IgD-negative memory B cell (primary cell): ENCODE measurements at regions not wholly inside any gene's neighbourhood (a gene's known extent, or its start where the extent isn't known, plus 50 kb on each side); places are given as distances from the start of the nearest gene placed in this dataset.
A peak's percentile ranks its signal among the peaks of the same experiment; 100 is the strongest.
"Not testable (repeated sequence)": the region's sequence is repeated elsewhere in the genome, so short reads cannot be mapped to it uniquely, and the experiment has no call there.

Experiments
- H3K27ac Mint-ChIP-seq, 3 donors: one replicate each; pipeline ENCODE4 v1.8.0; 2020 to 2022; ENCODE audit warnings: mild to moderate bottlenecking in 3 of 3, mixed read lengths in 3 of 3, moderate library complexity in 1 of 3
- H3K27me3 Mint-ChIP-seq: one replicate; pipeline ENCODE4 v1.8.0; 2021; ENCODE audit warnings: mixed read lengths
- H3K36me3 Mint-ChIP-seq: one replicate; pipeline ENCODE4 v1.8.0; 2020; ENCODE audit warnings: mild to moderate bottlenecking, mixed read lengths
- H3K4me1 Mint-ChIP-seq, 3 donors: one replicate each; pipeline ENCODE4 v1.8.0; 2020 to 2022; ENCODE audit warnings: mixed read lengths in 3 of 3, mild to moderate bottlenecking in 1 of 3
- H3K4me3 Mint-ChIP-seq, 4 donors: one replicate each; pipeline ENCODE4 v1.8.0; 2020 to 2022; ENCODE audit warnings: mild to moderate bottlenecking in 4 of 4, mixed read lengths in 4 of 4, moderate library complexity in 3 of 4
- H3K9me3 Mint-ChIP-seq, 3 donors: one replicate each; pipeline ENCODE4 v1.8.0; 2020 to 2021; ENCODE audit warnings: mixed read lengths in 3 of 3, mild to moderate bottlenecking in 1 of 3

DNA sequence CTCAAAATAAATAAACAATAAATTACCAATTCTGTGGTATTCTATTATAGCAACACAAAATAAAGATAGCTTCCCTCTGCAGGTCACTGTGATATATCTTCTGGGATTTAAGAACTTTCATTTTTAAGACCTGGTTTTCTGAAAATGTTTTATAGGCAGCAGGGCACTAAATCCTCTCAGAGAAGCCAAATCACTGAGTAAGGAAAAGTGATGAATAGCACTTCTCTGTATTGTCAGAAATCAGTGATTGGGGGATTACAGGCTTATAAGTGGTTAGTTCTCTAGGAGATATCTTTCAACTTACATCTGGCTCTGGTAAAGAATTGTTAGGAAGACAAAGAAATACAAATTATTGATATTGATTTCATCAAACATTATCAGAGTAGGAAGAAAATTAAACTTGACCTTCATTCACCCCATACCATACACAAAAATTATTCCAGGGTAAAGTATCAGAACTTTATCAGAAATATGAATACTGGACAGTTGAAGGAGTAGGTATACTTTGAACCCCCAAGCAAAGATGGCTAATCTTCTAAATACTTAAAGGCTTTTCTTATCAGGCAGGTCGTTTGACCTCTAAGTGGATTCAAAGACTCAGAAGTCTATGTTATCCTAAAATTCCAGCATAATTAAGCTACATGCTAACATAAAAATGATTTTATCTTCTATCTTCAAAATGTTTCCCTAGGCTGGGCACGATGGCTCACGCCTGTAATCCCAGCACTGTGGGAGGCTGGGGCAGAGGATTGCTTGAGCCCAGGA lies 81.6 kb upstream of the USP9X start:
- H3K4me1 Mint-ChIP-seq: peaks cover 0 to 8% (median 2%) of the 10 kb centered on the region in 3 donors
- H3K36me3 Mint-ChIP-seq: no peaks in the 10 kb centered on the region
- H3K4me3 Mint-ChIP-seq: no peak overlapping the region
- no peaks in the 10 kb centered on the region for H3K9me3 Mint-ChIP-seq
- H3K27ac Mint-ChIP-seq: no peak overlapping the region
- H3K27me3 Mint-ChIP-seq: peaks cover 17% of the 10 kb centered on the region

DNA sequence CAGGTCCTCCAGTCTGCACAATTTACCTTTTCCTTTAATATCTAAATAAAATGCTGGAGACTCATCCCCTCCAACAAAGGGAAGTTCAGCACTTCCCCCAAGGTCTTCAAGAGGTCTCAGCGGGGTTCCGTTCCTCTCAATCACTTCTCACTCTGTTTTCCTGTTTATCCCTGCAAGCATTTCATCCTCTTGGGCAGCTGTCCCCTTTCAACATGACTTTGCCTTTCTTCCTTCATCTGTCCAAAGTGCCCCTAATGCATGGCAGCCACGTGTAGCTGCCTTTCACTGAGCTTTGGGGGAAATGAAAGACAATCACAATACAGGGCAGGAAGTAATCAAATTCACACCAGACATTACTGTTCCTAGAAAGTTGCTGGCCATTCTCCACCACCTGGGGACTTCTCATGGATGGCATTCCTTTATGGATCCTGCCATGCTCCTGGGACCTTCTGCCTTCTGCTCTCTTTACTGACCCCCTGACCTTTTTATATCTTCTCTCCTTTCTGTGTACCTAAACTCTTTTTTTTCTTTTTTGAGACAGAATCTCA lies 79.7 kb upstream of the USP9X start:
- Mint-ChIP-seq H3K27ac (no peak overlapping the region), H3K36me3 (no peaks in the 10 kb centered on the region), H3K27me3 (peaks cover 28% of the 10 kb centered on the region), H3K9me3 (no peaks in the 10 kb centered on the region), H3K4me1 (peaks cover under 1 to 14% (median 4%) of the 10 kb centered on the region in 3 donors), H3K4me3 (peak overlapping the region in 1 of 4 donors; percentile 18)

DNA sequence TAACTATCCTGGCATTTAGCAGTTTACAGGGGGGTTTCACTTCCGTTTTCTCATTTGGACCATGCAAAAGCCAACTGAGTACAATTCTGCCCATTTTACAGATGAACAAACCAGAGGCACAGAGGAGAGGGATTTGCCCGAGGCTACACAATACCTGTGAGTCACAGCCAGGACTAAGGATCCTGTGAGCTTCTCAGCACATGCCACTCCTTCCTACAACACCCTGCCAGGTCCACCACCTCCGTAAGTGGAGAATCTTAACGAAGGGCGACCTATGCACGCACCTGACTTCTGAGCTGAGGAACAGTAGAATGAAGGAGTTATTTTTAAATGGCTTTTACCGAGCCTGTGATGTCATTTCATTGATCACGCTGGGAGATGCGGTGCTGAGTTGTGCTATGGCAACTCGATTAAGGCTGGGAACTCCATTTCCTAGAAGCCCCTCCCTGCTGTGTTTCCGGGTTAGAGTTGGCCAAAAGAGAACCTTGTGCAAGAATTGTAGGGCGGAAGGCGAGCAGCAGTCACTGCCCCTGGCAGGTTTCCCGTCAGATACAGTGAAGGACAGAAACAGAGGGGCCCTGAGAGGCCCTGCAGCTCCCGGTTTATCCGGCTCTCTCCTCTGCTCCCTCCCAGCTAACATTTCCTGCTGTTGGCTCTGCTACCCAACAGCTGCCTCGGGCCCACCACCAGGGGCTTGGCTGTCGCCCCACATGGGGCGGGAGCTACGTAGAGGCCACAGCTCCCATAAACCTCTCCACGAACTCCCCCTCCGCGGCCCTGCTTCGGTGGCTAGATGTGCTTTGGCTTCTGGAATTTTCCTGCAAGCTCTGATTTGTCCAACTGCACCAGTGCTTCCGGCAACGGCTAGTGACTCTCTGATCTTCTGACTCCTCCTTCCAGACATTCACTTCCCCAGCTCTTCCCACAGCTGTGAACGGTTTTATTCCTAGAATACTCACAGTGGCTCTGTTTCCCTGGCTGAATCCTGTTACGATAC lies 75.1 kb upstream of the USP9X start:
- H3K36me3 Mint-ChIP-seq: peaks cover 3% of the 10 kb centered on the region
- H3K4me1 Mint-ChIP-seq: peaks cover 4 to 18% (median 4%) of the 10 kb centered on the region in 3 donors
- H3K27me3 Mint-ChIP-seq: peaks cover 20% of the 10 kb centered on the region
- peak overlapping the region; percentile 75 to 89 (median 82) for H3K4me3 Mint-ChIP-seq
- peak overlapping the region in 2 of 3 donors; percentile 26 to 90 for H3K27ac Mint-ChIP-seq
- H3K9me3 Mint-ChIP-seq: no peaks in the 10 kb centered on the region

DNA sequence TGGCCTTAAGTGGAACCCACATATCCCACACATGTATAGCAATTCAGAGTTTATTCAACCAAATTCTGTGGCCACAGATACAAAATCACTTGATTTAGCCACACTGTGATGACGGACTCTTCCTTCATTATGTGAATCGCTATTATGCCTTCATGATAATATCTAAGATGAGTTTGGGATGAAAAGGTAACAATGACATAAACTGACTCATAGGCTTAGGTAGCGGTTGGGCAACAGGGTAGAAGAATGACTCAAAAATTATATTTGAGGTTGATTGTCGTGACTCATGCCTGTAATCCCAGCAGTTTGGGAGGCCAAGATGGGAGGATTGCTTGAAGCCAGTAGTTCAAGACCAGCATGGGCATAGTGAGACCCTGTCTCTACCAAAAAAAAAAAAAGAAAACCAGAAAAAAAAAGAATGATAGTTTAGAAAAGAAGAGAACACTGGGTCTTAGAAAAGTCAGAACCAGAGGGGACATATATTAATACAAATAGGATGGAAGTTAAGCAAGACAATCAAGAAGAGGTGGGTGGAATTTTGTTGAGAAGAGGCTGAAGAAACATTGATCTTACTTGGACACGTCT lies 70.4 kb upstream of the USP9X start:
- H3K27me3 Mint-ChIP-seq: peaks cover 10% of the 10 kb centered on the region
- peaks cover 3% of the 10 kb centered on the region for H3K36me3 Mint-ChIP-seq
- peaks cover 0 to 8% (median 4%) of the 10 kb centered on the region in 3 donors for H3K4me1 Mint-ChIP-seq
- H3K9me3 Mint-ChIP-seq: no peaks in the 10 kb centered on the region
- H3K4me3 Mint-ChIP-seq: no peak overlapping the region
- H3K27ac Mint-ChIP-seq: no peak overlapping the region

DNA sequence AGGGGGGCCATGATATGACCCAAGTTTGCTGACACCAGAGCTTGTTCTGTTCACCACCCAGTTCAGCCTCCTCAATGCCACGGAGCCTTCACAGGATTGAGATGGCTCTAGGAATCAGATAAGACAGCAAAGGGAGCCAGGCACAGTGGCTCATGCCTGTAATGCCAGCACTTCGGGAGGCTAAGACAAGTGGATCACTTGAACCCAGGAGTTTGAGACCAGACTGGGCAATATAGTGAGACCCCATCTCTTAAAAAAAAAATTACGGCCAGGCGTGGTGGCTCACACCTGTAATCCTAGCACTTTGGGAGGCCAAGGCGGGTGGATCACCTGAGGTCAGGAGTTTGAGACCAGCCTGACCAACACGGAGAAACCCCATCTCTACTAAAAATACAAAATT lies 67.5 kb upstream of the USP9X start:
- H3K4me3 Mint-ChIP-seq: not testable (repeated sequence)

DNA sequence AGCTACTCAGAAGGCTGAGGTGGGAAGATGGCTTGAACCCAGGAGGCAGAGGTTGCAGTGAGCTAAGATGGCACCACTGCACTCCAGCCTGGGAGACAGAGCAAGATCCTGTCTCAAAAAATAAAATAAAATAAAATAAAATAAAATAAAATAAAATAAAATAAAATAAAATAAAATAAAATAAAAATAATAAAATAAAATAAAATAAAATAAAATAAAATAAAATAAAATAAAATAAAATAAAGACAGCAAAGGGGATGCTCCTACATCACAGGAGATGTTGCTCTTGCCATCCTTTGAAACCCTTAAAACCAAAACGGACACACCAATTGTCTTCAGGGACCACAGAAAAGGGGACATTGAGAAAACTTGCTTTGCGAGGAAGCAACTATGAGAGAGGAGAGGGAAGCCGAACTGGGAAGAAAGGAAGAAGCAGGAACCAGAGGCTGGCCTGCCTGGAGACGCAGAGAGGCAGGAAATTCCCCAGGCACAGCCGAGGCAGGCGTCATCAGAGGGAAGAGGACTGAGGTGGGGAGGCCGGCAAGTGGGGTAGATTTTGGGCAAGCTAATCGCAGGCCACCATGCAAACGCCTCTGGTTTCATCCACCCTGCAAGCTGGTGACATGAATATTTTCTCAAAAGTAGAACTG lies 66.7 kb upstream of the USP9X start:
- H3K27ac Mint-ChIP-seq, H3K9me3 Mint-ChIP-seq, H3K27me3 Mint-ChIP-seq, H3K4me3 Mint-ChIP-seq, H3K4me1 Mint-ChIP-seq, H3K36me3 Mint-ChIP-seq: not testable (repeated sequence)

More for the DNA sequence above, 67.5 kb upstream of the USP9X start:
- not testable (repeated sequence) for H3K27ac Mint-ChIP-seq, H3K36me3 Mint-ChIP-seq, H3K9me3 Mint-ChIP-seq, H3K4me1 Mint-ChIP-seq, H3K27me3 Mint-ChIP-seq

DNA sequence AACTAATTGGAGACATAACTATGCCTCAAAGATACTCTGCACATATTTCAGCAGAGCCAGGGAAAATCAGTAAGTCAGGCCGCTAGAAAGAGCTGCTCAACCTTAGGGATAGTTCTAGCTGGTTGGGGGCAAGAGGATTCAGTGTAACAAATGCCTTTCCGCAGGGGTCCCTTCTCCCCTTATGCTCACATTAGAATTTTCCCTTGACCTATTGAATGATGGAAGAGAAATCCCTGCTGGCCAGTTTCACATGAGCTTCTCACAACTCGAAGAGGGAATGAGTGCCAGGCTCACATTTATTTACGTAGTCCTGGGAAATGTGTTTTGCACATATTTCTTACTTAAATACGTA lies 66.2 kb upstream of the USP9X start:
- peaks cover 6% of the 10 kb centered on the region for H3K27me3 Mint-ChIP-seq
- H3K4me3 Mint-ChIP-seq: no peak overlapping the region
- H3K4me1 Mint-ChIP-seq: no peaks in the 10 kb centered on the region
- peaks cover 0 to 4% (median 3%) of the 10 kb centered on the region in 3 donors for H3K9me3 Mint-ChIP-seq
- H3K27ac Mint-ChIP-seq: no peak overlapping the region
- H3K36me3 Mint-ChIP-seq: peaks cover 3% of the 10 kb centered on the region

DNA sequence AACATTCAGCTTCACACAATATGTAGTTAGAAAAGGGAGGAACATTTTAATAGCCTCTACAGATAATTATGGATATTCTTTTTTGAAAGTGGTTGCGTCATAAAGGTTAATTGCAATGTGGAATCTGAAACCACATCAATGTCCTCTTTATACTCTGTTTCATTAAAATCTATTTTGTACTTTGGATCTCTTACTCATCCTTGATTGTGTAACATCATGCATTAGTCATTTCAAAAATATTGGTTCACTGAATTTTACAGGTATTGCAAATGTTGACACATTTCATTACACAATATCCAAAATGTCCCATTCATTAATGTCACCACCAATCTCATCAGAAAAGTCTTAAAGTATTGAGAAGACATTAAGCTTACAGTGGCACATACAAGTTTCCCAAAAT lies 62.7 kb upstream of the USP9X start:
- Mint-ChIP-seq H3K36me3 (no peaks in the 10 kb centered on the region), H3K9me3 (peaks cover 0 to 9% (median 3%) of the 10 kb centered on the region in 3 donors)

DNA sequence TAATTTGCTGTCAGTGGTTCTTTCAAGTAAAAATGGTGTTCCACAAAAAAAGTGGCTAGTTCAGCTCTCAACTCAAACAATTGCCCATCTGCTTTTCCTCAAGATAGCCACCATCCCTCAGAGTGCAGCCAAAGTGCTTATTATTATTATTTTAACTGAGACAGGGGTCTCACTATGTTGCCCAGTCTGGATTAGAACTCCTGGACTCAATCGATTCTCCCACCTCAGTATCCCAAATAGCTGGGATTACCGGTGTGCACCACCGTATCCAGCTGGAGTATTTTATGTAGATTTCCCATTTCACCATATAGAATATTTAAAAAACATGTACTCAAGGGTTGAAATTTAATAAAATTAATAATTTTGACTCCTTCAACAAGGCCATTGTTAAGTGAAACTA lies 62.1 kb upstream of the USP9X start:
- peaks cover 0 to 9% (median 3%) of the 10 kb centered on the region in 3 donors for H3K9me3 Mint-ChIP-seq
- no peaks in the 10 kb centered on the region for H3K36me3 Mint-ChIP-seq
- no peak overlapping the region for H3K4me3 Mint-ChIP-seq
- no peaks in the 10 kb centered on the region for H3K4me1 Mint-ChIP-seq
- H3K27me3 Mint-ChIP-seq: peaks cover 23% of the 10 kb centered on the region
- H3K27ac Mint-ChIP-seq: no peak overlapping the region

More for the DNA sequence above, 62.7 kb upstream of the USP9X start:
- H3K27ac Mint-ChIP-seq: no peak overlapping the region
- H3K4me3 Mint-ChIP-seq: no peak overlapping the region
- peaks cover 18% of the 10 kb centered on the region for H3K27me3 Mint-ChIP-seq
- no peaks in the 10 kb centered on the region for H3K4me1 Mint-ChIP-seq

DNA sequence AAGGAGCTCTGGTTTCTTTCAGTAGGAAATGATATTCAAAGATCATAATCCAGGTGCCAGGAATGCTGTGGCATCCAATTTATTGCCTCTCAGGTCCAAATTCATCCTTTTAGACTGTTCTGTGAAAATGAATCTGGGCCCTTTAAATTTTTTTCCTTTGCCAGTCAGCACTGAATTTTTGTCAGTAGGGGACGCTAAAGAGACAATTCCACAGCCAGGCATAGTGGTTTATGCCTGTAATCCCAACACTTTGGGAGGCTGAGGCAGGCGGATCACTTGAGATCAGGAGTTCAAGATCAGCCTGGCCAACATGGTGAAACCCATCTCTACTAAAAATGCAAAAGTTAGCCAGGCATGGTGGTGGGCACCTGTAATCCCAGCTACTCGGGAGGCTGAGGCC lies 60.9 kb upstream of the USP9X start:
- not testable (repeated sequence) for H3K36me3 Mint-ChIP-seq, H3K4me1 Mint-ChIP-seq, H3K4me3 Mint-ChIP-seq, H3K9me3 Mint-ChIP-seq
- Mint-ChIP-seq H3K27ac (peak overlapping the region in 1 of 3 donors; percentile 73), H3K27me3 (peaks cover 21% of the 10 kb centered on the region)

DNA sequence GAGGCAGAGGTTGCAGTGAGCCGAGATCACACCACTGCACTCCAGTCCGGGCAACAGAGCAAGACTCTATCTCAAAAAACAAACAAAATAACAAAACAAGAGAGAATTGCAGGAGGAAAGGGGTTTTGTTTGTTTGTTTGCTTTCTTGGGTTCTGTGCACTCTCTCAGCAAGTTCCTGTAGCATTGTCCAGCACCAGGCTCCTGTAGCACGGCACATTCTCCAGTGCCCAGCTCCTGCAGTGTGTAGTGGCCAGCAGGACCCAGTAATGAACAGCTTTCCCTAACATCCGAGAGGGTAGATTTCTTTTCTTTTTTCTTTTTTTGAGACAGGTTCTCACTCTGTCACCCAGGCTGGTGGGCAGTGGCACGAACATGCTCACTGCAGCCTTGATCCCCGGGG lies 60.5 kb upstream of the USP9X start:
- Mint-ChIP-seq H3K27ac (no peak overlapping the region), H3K4me1 (no peaks in the 10 kb centered on the region), H3K9me3 (peaks cover 0 to 9% (median 3%) of the 10 kb centered on the region in 3 donors)

DNA sequence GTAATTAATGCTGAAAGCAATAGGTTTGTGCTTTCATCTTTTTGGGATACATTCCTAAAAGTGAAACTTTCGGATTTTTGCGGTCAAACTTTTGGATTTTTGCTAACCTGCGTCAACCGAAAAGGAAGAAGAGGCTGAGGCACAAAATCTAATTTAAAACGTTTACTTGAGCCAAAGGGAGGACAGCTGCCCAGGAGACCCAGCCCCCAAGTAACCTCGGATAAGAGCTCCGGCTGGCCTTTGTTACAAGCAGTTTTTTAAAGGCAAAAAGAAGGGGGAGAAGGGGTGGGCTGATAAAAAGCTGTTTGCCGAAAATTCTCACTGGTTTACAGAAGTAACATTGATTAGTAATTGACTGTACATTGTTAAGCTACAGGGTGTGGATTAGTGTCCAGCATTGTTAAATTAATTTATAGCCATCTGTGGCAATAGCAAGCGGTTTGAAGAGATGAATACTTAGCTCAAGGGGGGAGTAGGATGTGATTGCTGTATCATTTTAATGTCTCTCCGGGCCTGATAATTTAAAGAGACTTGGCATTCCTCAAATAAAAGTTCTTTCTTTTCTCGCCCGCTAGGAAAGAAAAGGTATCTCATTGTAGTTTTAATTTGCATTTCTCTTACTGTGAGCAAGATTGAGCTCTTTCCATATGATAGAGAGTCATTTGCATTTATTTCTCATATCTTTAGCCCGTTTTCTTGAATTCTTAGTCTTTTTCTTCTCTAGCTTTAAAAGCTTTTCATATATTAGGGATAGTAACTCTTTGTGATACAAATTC lies 59.1 kb upstream of the USP9X start:
- H3K27ac Mint-ChIP-seq: no peak overlapping the region
- H3K4me3 Mint-ChIP-seq: no peak overlapping the region
- peaks cover 0 to 9% (median 4%) of the 10 kb centered on the region in 3 donors for H3K9me3 Mint-ChIP-seq
- peaks cover 23% of the 10 kb centered on the region for H3K27me3 Mint-ChIP-seq
- H3K36me3 Mint-ChIP-seq: no peaks in the 10 kb centered on the region
- no peaks in the 10 kb centered on the region for H3K4me1 Mint-ChIP-seq

More for the DNA sequence above, 60.5 kb upstream of the USP9X start:
- Mint-ChIP-seq H3K27me3 (peaks cover 21% of the 10 kb centered on the region), H3K4me3 (no peak overlapping the region), H3K36me3 (no peaks in the 10 kb centered on the region)

DNA sequence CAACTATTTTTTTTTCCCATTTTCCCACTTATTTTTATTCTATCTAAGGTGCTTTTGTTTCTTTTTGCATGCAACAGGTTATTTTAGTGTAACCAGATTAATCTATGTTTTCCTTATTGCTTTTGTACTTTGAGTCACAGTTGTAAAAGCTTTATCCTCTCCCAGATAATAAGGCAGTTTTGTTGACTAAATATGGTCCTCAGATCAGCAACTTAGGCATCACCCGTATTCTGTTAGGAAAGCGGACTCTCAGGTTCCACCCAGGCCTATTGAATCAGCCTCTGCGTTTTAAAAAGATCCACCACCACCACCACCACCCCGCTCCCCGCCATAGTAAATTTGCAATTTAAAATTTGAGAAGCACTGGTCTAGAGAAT lies 58.6 kb upstream of the USP9X start:
- H3K27ac Mint-ChIP-seq: no peak overlapping the region
- H3K9me3 Mint-ChIP-seq: peaks cover 0 to 9% (median 4%) of the 10 kb centered on the region in 3 donors
- no peaks in the 10 kb centered on the region for H3K4me1 Mint-ChIP-seq
- H3K36me3 Mint-ChIP-seq: no peaks in the 10 kb centered on the region
- peaks cover 25% of the 10 kb centered on the region for H3K27me3 Mint-ChIP-seq
- H3K4me3 Mint-ChIP-seq: no peak overlapping the region

DNA sequence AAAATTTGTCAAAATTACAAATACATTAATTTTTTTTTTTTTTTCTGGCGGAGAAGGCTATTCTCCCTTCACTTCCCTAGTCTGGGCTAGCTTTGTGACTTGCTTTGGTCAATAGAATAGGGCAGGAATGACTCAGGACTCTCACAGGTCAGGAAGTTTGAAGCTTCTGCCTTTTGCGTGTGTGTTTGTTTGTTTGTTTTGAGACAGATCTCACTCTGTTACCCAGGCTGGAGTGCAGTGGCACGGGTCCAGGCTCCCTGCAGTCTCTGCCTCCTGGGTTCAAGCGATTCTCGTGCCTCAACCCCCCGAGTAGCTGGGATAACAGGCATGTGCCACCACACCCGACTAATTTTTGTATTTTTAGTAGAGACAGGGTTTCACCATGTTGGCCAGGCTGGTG lies 55.9 kb upstream of the USP9X start:
- Mint-ChIP-seq H3K27ac (no peak overlapping the region), H3K4me3 (no peak overlapping the region), H3K27me3 (peaks cover 21% of the 10 kb centered on the region), H3K9me3 (peaks cover 0 to 9% (median 2%) of the 10 kb centered on the region in 3 donors), H3K4me1 (no peaks in the 10 kb centered on the region), H3K36me3 (no peaks in the 10 kb centered on the region)
